DOHH2 (cell line): ENCODE measurements at regions not wholly inside any gene's neighbourhood (a gene's known extent, or its start where the extent isn't known, plus 50 kb on each side); places are given as distances from the start of the nearest gene placed in this dataset.

Experiments used
- EZH2phosphoT487 ChIP-seq: fragments of 200-600 bp; sonication (generic); IDR thresholded peaks from 2 replicates; pipeline ENCODE4 v1.6.1; 2017; ENCODE audit warnings: borderline replicate concordance, mild to moderate bottlenecking, antibody characterized with exemption, low read length, moderate library complexity, mixed read lengths
- TF ChIP-seq, protein P1 (sequence below): fragments of 200-600 bp; sonication (generic); IDR thresholded peaks from one replicate; pipeline ENCODE4 v1.5.1; 2014; ENCODE audit warnings: antibody characterized with exemption, mild to moderate bottlenecking, low read depth, low read length; ENCODE audit not compliant: poor library complexity, severe bottlenecking

DNA sequence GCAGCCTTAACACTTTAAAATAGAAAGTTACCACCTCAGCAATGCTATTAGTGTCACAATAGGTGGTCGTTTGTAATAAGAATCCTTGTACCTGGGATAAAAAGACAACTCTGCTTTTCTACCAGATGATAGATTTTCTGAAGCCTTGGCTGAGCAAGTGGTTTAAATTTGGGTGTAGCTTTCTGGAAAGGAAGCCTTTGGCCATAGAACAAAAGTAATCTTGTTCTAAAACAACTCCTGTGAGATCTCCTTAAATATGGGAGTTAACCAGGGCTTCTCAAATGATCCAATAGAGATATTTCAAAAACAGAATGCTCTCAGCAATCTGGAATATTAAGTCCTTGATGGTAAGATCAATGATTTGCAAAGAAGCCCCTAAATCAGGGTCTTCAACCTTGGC lies 261.6 kb downstream of the ZNF516 start:
- no peak for TF ChIP-seq EZH2phosphoT487
- TF ChIP-seq, protein P1, sequence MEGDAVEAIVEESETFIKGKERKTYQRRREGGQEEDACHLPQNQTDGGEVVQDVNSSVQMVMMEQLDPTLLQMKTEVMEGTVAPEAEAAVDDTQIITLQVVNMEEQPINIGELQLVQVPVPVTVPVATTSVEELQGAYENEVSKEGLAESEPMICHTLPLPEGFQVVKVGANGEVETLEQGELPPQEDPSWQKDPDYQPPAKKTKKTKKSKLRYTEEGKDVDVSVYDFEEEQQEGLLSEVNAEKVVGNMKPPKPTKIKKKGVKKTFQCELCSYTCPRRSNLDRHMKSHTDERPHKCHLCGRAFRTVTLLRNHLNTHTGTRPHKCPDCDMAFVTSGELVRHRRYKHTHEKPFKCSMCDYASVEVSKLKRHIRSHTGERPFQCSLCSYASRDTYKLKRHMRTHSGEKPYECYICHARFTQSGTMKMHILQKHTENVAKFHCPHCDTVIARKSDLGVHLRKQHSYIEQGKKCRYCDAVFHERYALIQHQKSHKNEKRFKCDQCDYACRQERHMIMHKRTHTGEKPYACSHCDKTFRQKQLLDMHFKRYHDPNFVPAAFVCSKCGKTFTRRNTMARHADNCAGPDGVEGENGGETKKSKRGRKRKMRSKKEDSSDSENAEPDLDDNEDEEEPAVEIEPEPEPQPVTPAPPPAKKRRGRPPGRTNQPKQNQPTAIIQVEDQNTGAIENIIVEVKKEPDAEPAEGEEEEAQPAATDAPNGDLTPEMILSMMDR, result no peak
